Omental fat pad (tissue), 3 donors: ENCODE measurements at regions not wholly inside any gene's neighbourhood (a gene's known extent, or its start where the extent isn't known, plus 50 kb on each side); places are given as distances from the start of the nearest gene placed in this dataset.

Experiments used
- ATAC-seq: fragments of 150-250 bp; one replicate; pipeline ENCODE4 v1.9.1; 2016; ENCODE audit warnings: mild to moderate bottlenecking, moderate library complexity; ENCODE audit not compliant: low FRiP score
- DNase-seq: peaks from one replicate; pipeline ENCODE4 v3.0.0-alpha.2; 2019; ENCODE audit warnings: low spot score
- CTCF ChIP-seq, 3 donors: fragments of 450-650 bp; IDR thresholded peaks; one replicate each; pipeline ENCODE4 v1.5.1; 2016 to 2017; ENCODE audit warnings: antibody characterized with exemption in 3 of 3, mild to moderate bottlenecking in 3 of 3, moderate library complexity in 2 of 3

GRCh38 chr1:59122527-59122926, 174.4 kb upstream of the FGGY start:
- no peak for TF ChIP-seq CTCF (IDR thresholded peaks at IDR 0.05)
- ATAC-seq (no peak), DNase-seq (no peak)

- no peak for ATAC-seq
- no peak for TF ChIP-seq CTCF (IDR thresholded peaks at IDR 0.05)
- no peak for DNase-seq
These were observed 173.7 kb upstream of the FGGY start for GRCh38 chr1:59123081-59123681.

- DNase-seq (no peak), ATAC-seq (peak; percentile 19)
- no peak for TF ChIP-seq CTCF (IDR thresholded peaks at IDR 0.05)
These were observed 172.7 kb upstream of the FGGY start for GRCh38 chr1:59124166-59124565.

- DNase-seq (no peak), ATAC-seq (no peak)
- no peak for TF ChIP-seq CTCF (IDR thresholded peaks at IDR 0.05)
These were observed 171.7 kb upstream of the FGGY start for GRCh38 chr1:59125154-59125553.

- ATAC-seq = no peak
- no peak for DNase-seq
- TF ChIP-seq CTCF (IDR thresholded peaks at IDR 0.05) = no peak
These were observed 171.1 kb upstream of the FGGY start for GRCh38 chr1:59125676-59126320.

- TF ChIP-seq CTCF (IDR thresholded peaks at IDR 0.05) = no peak
- DNase-seq = no peak
These were observed 170.5 kb upstream of the FGGY start for GRCh38 chr1:59126366-59126765.

GRCh38 chr1:59128239-59128736, 168.6 kb upstream of the FGGY start:
- peak; percentile 43 for ATAC-seq
- DNase-seq = no peak
- TF ChIP-seq CTCF (IDR thresholded peaks at IDR 0.05) = no peak

More at GRCh38 chr1:59126366-59126765, 170.5 kb upstream of the FGGY start:
- no peak for ATAC-seq
